HG02852 (cell line): ENCODE measurements at regions not wholly inside any gene's neighbourhood (a gene's known extent, or its start where the extent isn't known, plus 50 kb on each side); places are given as distances from the start of the nearest gene placed in this dataset.
"Not testable (repeated sequence)": the region's sequence is repeated elsewhere in the genome, so short reads cannot be mapped to it uniquely, and the experiment has no call there.

Experiments
- ATAC-seq: cut with Tn5 transposase; IDR thresholded peaks from one replicate; pipeline ENCODE4 v1.9.1; 2021; ENCODE audit warnings: mild to moderate bottlenecking, moderate library complexity; ENCODE audit not compliant: unreplicated experiment

- no peak for ATAC-seq
These were observed 1217.6 kb upstream of the LRRN3 start for GRCh38 chr7:109873296-109873695.

- ATAC-seq = no peak
These were observed 1211.6 kb upstream of the LRRN3 start for GRCh38 chr7:109879287-109879828.

- ATAC-seq = no peak
These were observed 1200.3 kb upstream of the LRRN3 start for GRCh38 chr7:109890622-109891021.

GRCh38 chr7:109893231-109893630 lies 1197.7 kb upstream of the LRRN3 start:
- ATAC-seq = no peak

- ATAC-seq = no peak
These were observed 1195.4 kb upstream of the LRRN3 start for GRCh38 chr7:109895536-109895935.

GRCh38 chr7:109901926-109902325 lies 1189.0 kb upstream of the LRRN3 start:
- ATAC-seq = no peak

- not testable (repeated sequence) for ATAC-seq
These were observed 1185.4 kb upstream of the LRRN3 start for GRCh38 chr7:109905368-109906065.

DNA sequence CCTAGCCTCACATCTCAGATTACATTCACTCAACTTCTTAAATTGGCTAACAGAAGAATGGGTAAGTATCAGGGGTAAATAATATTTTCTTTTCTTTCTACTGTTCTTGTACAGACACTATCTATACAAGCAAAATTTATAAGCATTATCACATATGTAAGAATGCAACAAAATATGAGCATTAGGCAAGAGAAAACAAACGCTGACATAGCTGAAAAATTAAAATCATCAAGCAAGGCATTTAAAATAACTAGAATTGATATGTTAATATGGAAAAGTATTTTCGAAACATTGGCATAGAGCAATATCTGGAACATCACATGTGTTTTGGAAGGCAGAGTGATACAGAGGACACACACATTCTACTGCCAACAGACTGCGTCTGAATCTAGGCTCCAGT lies 1175.3 kb upstream of the LRRN3 start:
- no peak for ATAC-seq

DNA sequence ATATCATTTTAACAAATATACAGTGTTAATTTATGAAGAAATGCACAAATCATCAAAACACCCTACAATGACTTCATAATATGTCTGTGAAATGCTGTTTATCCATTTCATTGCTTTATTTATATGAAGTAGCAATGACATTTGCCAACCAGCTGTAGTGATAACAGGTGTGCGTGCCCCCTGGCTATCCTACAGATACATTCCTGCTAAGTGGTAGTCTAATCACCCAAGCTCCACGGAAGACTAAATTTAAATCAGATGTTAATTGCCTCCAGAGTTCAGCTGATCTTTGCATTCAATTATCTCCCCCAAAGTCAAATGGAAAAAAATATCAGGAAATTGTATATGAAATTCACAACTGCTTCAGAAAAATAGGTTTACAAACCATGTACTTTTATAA lies 1164.2 kb upstream of the LRRN3 start:
- no peak for ATAC-seq

- no peak for ATAC-seq
These were observed 1160.9 kb upstream of the LRRN3 start for GRCh38 chr7:109930049-109930448.

- ATAC-seq = no peak
These were observed 1151.7 kb upstream of the LRRN3 start for GRCh38 chr7:109939207-109939606.

DNA sequence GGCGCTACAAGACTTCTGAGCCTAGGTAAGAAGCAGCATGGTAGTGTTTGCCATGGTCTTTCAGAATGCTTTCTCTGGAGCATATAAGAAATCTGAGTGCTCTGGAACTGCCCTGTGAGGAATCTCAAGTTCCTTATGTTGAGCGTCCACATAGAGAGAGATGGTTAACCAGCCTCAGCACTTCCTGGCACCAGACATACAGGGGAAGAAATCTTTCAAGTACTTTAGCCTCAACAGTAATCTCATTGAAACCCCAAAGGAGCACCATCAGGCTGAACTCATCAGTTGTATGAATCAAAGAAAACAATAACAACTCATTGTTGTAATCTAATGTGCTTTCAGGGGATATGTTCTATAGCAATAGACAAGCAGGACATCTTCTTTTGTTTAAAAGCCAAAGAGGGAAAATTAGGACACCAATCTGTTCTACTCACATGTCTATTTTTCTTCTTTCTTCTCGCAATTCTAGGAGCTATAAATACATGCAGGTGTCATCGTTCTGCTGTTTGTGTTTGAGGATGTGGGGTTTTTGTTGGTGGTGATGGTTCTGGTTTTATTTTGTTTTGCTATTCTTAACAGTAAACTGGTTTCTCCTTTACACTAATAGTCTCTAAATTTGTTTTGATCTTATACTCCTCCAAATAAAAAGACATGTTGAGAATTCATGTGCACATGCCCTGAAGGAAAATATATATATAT lies 1145.0 kb upstream of the LRRN3 start:
- no peak for ATAC-seq

DNA sequence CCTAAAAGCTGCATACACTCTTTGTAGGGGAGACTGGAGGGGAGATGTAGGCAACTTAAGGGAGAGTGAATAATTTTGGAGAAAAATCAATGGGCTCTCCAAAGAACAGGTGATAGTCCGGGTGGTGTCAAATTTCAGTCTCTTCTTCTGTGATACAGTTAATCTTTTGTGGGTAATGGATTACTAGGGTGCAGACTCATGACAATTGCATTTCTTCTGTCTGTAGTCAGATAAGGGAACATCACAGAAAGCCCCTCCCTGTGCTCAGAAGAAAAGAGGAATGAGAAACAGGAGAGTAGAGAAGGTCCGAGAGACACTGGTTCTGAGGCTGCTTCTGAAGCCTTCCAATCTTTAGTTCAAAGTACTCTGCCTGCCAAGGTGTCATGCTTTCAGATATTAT lies 1140.7 kb upstream of the LRRN3 start:
- no peak for ATAC-seq

DNA sequence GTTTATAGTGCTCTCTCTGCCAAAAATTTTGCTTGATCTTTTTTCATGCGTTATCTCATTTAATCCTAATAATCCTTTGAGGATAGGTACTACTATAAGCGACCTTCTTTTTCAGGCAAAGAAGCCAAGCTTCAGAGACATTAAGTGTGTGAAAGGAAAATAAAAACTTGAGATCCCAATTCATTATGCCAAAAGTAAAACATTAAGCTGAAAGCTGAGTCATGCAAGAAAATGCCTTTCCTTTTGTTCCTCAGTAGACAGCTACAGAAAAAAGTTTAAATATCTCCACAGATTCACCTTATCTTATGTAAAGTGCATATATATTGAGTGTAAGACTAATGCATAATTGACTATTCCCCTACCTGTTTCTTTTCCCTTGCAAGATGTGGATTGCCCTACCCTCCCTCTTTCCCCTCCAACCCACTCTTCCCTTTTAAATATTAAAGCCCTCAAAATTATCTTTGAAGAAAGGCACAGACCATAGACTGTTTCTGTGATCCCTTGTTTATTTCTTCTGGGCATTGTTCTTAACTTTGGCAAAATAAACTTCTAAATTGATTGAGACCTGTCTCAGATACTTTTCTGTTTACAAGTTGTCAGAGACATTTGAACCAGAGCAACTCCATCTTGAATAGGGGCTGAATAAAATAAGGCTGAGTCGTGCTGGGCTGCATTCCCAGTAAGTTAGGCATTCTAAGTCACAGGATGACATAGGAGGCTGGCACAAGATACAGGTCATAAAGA lies 1139.9 kb upstream of the LRRN3 start:
- ATAC-seq = no peak

DNA sequence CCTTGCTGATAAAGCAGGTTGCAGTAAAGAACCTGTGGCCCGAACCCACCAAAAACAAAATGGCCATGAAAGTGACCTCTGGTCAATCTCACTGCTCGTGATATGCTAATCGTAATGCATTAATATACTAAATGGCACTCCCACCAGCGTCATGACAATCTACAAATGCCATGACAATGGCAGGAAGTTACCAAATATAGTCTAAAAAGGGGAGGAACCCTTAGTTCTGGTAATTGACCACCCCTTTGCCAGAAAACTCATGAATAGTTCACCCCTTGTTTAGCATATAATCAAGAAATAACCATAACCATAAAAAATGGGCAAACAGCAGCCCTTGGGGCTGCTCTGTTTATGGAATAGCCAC lies 1139.4 kb upstream of the LRRN3 start:
- no peak for ATAC-seq

DNA sequence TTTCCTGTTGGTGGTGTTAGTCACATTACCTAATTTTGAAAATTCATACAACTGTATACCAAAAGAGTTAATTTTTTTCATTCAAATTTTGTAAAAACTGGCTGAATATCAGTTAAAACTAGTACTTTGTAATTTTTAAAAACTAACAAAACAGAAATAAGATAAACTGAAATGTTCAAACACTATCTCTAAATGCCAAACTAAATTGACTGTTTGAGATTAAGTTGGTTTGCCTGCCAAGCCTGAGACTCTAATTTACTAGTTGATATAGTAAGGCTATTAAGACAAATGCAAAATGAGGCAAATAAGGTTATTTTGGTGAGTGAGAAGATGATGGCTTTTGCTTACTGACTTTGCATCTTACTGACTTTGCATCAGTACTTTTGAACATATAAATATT lies 1134.9 kb upstream of the LRRN3 start:
- no peak for ATAC-seq

GRCh38 chr7:109956916-109957315 lies 1134.0 kb upstream of the LRRN3 start:
- no peak for ATAC-seq

- no peak for ATAC-seq
These were observed 1127.2 kb upstream of the LRRN3 start for GRCh38 chr7:109963741-109964140.

- no peak for ATAC-seq
These were observed 1126.1 kb upstream of the LRRN3 start for GRCh38 chr7:109964780-109965179.

GRCh38 chr7:109967406-109967805 lies 1123.5 kb upstream of the LRRN3 start:
- no peak for ATAC-seq

GRCh38 chr7:109983618-109984017 lies 1107.3 kb upstream of the LRRN3 start:
- no peak for ATAC-seq

- ATAC-seq = no peak
These were observed 1106.2 kb upstream of the LRRN3 start for GRCh38 chr7:109984729-109985128.
